H1 (cell line): ENCODE measurements at regions not wholly inside any gene's neighbourhood (a gene's known extent, or its start where the extent isn't known, plus 50 kb on each side); places are given as distances from the start of the nearest gene placed in this dataset.

ENCODE experiments used
- BRCA1 ChIP-seq: IDR thresholded peaks from 2 replicates; pipeline ENCODE4 v1.6.1; 2012; ENCODE audit warnings: low read depth, low read length, improper control_type of control experiment
- CBX8 ChIP-seq: fragments of 300-800, 300-1000 bp; sonication (generic); IDR thresholded peaks from 2 replicates; pipeline ENCODE4 v1.7.1; 2016; ENCODE audit warnings: low read depth, low read length, borderline replicate concordance
- CHD1 ChIP-seq: IDR thresholded peaks from 2 replicates; pipeline ENCODE4 v1.6.1; 2012; ENCODE audit warnings: low read depth, low read length, improper control_type of control experiment
- CHD2 ChIP-seq: IDR thresholded peaks from 2 replicates; pipeline ENCODE4 v1.6.1; 2012; ENCODE audit warnings: low read length, improper control_type of control experiment
- CREB1 ChIP-seq: IDR thresholded peaks from 2 replicates; pipeline ENCODE4 v1.6.1; 2012; ENCODE audit warnings: inconsistent platforms
- EGR1 ChIP-seq: IDR thresholded peaks from 2 replicates; pipeline ENCODE4 v1.6.1; 2011; ENCODE audit warnings: low read depth, low read length, borderline replicate concordance
- HDAC2 ChIP-seq, 2 experiments: fragments of 300-600 bp in 1 of 2; sonication (generic) in 1 of 2; IDR thresholded peaks; 2 replicates each; pipeline ENCODE4 v1.6.1; 2011 to 2012; ENCODE audit warnings: low read depth in 2 of 2, low read length in 2 of 2, mild to moderate bottlenecking in 2 of 2, moderate library complexity in 2 of 2, borderline replicate concordance in 1 of 2, inconsistent platforms in 1 of 2
- JUN ChIP-seq: IDR thresholded peaks from 2 replicates; pipeline ENCODE4 v1.6.1; 2011; ENCODE audit warnings: low read depth, mild to moderate bottlenecking, improper control_type of control experiment, low read length
- JUND ChIP-seq: IDR thresholded peaks from 2 replicates; pipeline ENCODE4 v1.6.1; 2011; ENCODE audit warnings: mild to moderate bottlenecking, improper control_type of control experiment, low read length
- KDM1A ChIP-seq: fragments of 200-600, 300-600 bp; sonication (generic); IDR thresholded peaks from 2 replicates; pipeline ENCODE4 v1.7.1; 2016; ENCODE audit warnings: mild to moderate bottlenecking, low read length, borderline replicate concordance
- KDM4A ChIP-seq: IDR thresholded peaks from one replicate; pipeline ENCODE4 v1.7.1; 2012; ENCODE audit warnings: low read depth, mild to moderate bottlenecking, moderate library complexity, low read length, inconsistent platforms; ENCODE audit not compliant: severe bottlenecking
- KDM5A ChIP-seq: fragments of 200-600 bp; IDR thresholded peaks from 2 replicates; pipeline ENCODE4 v1.7.1; 2012; ENCODE audit warnings: mild to moderate bottlenecking, low read length, inconsistent platforms, mixed read lengths
- MAFK ChIP-seq: IDR thresholded peaks from 2 replicates; pipeline ENCODE4 v1.6.1; 2012; ENCODE audit warnings: low read depth, mild to moderate bottlenecking, improper control_type of control experiment, low read length
- NANOG ChIP-seq: IDR thresholded peaks from 2 replicates; pipeline ENCODE4 v1.6.1; 2011; ENCODE audit warnings: low read length, low read depth, mild to moderate bottlenecking, inconsistent platforms; ENCODE audit not compliant: insufficient read depth, poor library complexity, severe bottlenecking
- POLR2AphosphoS5 ChIP-seq: IDR thresholded peaks from 2 replicates; pipeline ENCODE4 v1.6.1; 2011; ENCODE audit warnings: low read depth, low read length
- POU5F1 ChIP-seq: IDR thresholded peaks from 2 replicates; pipeline ENCODE4 v1.6.1; 2011; ENCODE audit warnings: low read depth, mild to moderate bottlenecking, low read length, moderate library complexity
- RAD21 ChIP-seq, 2 experiments: IDR thresholded peaks in 1 of 2; conservative IDR thresholded peaks in 1 of 2; 2 replicates each; pipeline ENCODE4 v1.6.1; 2011; ENCODE audit warnings: low read depth in 2 of 2, low read length in 2 of 2, improper control_type of control experiment in 1 of 2, inconsistent platforms in 1 of 2, mild to moderate bottlenecking in 1 of 2, moderate library complexity in 1 of 2
- SIN3A ChIP-seq, 2 experiments: IDR thresholded peaks in 1 of 2; conservative IDR thresholded peaks in 1 of 2; 2 replicates each; pipeline ENCODE4 v1.6.1; 2011 to 2012; ENCODE audit warnings: low read length in 2 of 2, improper control_type of control experiment in 1 of 2, low read depth in 1 of 2, mild to moderate bottlenecking in 1 of 2
- SP1 ChIP-seq: IDR thresholded peaks from 2 replicates; pipeline ENCODE4 v1.6.1; 2011; ENCODE audit warnings: low read depth, low read length
- TAF1 ChIP-seq: IDR thresholded peaks from 2 replicates; pipeline ENCODE4 v1.6.1; 2011; ENCODE audit warnings: mild to moderate bottlenecking, low read depth, low read length
- TEAD4 ChIP-seq: IDR thresholded peaks from 2 replicates; pipeline ENCODE4 v1.6.1; 2012; ENCODE audit warnings: low read depth, low read length, inconsistent platforms, mixed read lengths
- ZNF274 ChIP-seq: IDR thresholded peaks from 2 replicates; pipeline ENCODE4 v1.7.0; 2012; ENCODE audit warnings: low read length, borderline replicate concordance; ENCODE audit errors: extremely low read depth
- TF ChIP-seq, protein P1 (sequence below): IDR thresholded peaks from 2 replicates; pipeline ENCODE4 v1.6.1; 2012; ENCODE audit warnings: inconsistent platforms
- TF ChIP-seq, protein P2 (sequence below): IDR thresholded peaks from 2 replicates; pipeline ENCODE4 v1.6.1; 2012; ENCODE audit warnings: inconsistent platforms
- TF ChIP-seq, protein P3 (sequence below): IDR thresholded peaks from 2 replicates; pipeline ENCODE4 v1.6.1; 2011; ENCODE audit warnings: low read depth, mild to moderate bottlenecking, low read length; ENCODE audit not compliant: insufficient read depth

DNA sequence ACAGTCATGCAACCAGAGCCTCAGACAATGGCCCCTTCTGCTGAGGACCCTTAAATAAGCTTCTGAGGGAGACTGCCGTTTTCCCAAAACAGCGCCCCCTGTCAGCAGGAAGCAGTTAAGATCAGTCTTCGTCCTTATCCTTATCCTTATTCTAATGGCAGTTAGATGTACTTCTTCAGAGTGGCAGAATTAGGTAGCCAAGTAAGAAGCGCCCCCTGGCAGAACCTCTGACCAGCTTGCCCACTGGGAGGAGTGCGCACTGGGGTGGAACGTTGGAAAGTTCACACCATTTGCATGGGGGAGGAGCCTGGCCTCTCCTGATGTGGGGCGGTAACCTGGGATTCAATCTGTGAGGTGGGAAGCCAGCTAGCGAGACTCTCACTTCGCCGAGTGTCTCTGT is 133.6 kb upstream of the QRFPR start (continued):
- TF ChIP-seq EGR1 (no peak), JUN (no peak), KDM5A (no peak), SP1 (no peak), HDAC2 (IDR thresholded peaks at IDR 0.05; ENCODE audit: borderline replicate concordance in 1 of 2, low read depth in 2 of 2, low read length in 2 of 2) (0 out of 4 replicates have a peak, but pooled peaks of 1 of the 2 experiments have one; percentile 38), NANOG (no peak), MAFK (no peak), POLR2AphosphoS5 (no peak), KDM4A (no peak), TAF1 (no peak), JUND (no peak), SIN3A (conservative IDR thresholded peaks at IDR 0.05 in 1 of 2, IDR thresholded peaks at IDR 0.05 in 1 of 2; ENCODE audit: low read depth in 1 of 2, low read length in 2 of 2) (no peak), CREB1 (no peak), TEAD4 (no peak), POU5F1 (no peak), RAD21 (IDR thresholded peaks at IDR 0.05 in 1 of 2, conservative IDR thresholded peaks at IDR 0.05 in 1 of 2; ENCODE audit: low read depth in 2 of 2, low read length in 2 of 2) (peak in 1 of 2 experiments; percentile 43; a peak in 3 of 4 replicates), CBX8 (no peak), CHD1 (no peak), CHD2 (no peak), ZNF274 (no peak), BRCA1 (no peak), KDM1A (peak; percentile 60; the same call in 1 of the 2 replicates)
- TF ChIP-seq, protein P1, sequence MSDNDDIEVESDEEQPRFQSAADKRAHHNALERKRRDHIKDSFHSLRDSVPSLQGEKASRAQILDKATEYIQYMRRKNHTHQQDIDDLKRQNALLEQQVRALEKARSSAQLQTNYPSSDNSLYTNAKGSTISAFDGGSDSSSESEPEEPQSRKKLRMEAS: no peak
- TF ChIP-seq, protein P2, sequence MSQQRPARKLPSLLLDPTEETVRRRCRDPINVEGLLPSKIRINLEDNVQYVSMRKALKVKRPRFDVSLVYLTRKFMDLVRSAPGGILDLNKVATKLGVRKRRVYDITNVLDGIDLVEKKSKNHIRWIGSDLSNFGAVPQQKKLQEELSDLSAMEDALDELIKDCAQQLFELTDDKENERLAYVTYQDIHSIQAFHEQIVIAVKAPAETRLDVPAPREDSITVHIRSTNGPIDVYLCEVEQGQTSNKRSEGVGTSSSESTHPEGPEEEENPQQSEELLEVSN: no peak
- TF ChIP-seq, protein P3, sequence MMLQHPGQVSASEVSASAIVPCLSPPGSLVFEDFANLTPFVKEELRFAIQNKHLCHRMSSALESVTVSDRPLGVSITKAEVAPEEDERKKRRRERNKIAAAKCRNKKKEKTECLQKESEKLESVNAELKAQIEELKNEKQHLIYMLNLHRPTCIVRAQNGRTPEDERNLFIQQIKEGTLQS: no peak
